ENCODE measurements at regions not wholly inside any gene's neighbourhood (a gene's known extent, or its start where the extent isn't known, plus 50 kb on each side); places are given as distances from the start of the nearest gene placed in this dataset.

DNA sequence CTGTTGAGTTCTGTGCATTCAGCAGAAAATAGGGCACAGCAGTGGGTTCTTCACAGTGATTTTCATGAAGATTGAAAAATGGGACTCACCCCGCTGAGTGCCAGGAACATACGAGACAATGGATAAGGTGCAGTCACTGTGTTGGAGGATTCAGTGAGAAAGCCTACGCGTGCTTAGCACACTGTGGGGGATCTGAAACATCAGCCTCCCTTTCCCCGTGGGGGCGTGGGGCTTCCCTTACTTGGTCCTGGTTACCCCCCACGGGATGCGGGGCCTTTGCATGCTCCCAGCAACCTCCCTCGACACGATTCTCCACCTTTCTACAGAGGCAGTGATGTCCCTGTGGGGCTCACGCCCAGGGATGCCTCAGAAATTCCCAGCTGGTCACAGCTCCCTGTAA is 252.2 kb upstream of the C1orf174 start:
- no peak for DNase-seq (ENCODE audit: low spot score)
- Histone ChIP-seq H3K27me3 (ENCODE audit: control insufficient read depth in 4 of 4, insufficient read depth in 4 of 4, low read length in 3 of 4) (peaks cover 0 to 3% (median 0%) of the 10 kb centered on the region in 4 donors), H3K4me1 (ENCODE audit: control insufficient read depth in 4 of 4, insufficient read depth in 4 of 4, low read length in 3 of 4) (no peaks in the 10 kb centered on the region), H3K27ac (ENCODE audit: low read depth in 1 of 2, low read length in 2 of 2) (no peak overlapping the region), H3K4me3 (ENCODE audit: low read depth in 1 of 3, low read length in 3 of 3) (no peak overlapping the region), H3K36me3 (ENCODE audit: control insufficient read depth in 4 of 4, insufficient read depth in 3 of 4, low read depth in 1 of 4, low read length in 3 of 4) (no peaks in the 10 kb centered on the region), H3K9me3 (ENCODE audit: control insufficient read depth in 4 of 4, low read length in 3 of 4) (no peaks in the 10 kb centered on the region), H3K9ac (ENCODE audit: low read depth in 1 of 2, low read length in 2 of 2) (no peak overlapping the region)
- TF ChIP-seq, protein P1, sequence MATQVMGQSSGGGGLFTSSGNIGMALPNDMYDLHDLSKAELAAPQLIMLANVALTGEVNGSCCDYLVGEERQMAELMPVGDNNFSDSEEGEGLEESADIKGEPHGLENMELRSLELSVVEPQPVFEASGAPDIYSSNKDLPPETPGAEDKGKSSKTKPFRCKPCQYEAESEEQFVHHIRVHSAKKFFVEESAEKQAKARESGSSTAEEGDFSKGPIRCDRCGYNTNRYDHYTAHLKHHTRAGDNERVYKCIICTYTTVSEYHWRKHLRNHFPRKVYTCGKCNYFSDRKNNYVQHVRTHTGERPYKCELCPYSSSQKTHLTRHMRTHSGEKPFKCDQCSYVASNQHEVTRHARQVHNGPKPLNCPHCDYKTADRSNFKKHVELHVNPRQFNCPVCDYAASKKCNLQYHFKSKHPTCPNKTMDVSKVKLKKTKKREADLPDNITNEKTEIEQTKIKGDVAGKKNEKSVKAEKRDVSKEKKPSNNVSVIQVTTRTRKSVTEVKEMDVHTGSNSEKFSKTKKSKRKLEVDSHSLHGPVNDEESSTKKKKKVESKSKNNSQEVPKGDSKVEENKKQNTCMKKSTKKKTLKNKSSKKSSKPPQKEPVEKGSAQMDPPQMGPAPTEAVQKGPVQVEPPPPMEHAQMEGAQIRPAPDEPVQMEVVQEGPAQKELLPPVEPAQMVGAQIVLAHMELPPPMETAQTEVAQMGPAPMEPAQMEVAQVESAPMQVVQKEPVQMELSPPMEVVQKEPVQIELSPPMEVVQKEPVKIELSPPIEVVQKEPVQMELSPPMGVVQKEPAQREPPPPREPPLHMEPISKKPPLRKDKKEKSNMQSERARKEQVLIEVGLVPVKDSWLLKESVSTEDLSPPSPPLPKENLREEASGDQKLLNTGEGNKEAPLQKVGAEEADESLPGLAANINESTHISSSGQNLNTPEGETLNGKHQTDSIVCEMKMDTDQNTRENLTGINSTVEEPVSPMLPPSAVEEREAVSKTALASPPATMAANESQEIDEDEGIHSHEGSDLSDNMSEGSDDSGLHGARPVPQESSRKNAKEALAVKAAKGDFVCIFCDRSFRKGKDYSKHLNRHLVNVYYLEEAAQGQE (IDR thresholded peaks at IDR 0.05), result no peak
- WGBS, result 78% methylated on average over 11 of the region's 11 CpGs

- 89% methylated on average over 5 of the region's 5 CpGs for WGBS
- Histone ChIP-seq H3K4me1 (ENCODE audit: control insufficient read depth in 4 of 4, insufficient read depth in 4 of 4, low read length in 3 of 4) (no peaks in the 10 kb centered on the region), H3K27ac (ENCODE audit: low read depth in 1 of 2, low read length in 2 of 2) (no peak overlapping the region), H3K36me3 (ENCODE audit: control insufficient read depth in 4 of 4, insufficient read depth in 3 of 4, low read depth in 1 of 4, low read length in 3 of 4) (no peaks in the 10 kb centered on the region), H3K4me3 (ENCODE audit: low read depth in 1 of 3, low read length in 3 of 3) (no peak overlapping the region), H3K27me3 (ENCODE audit: control insufficient read depth in 4 of 4, insufficient read depth in 4 of 4, low read length in 3 of 4) (peaks cover 0 to 3% (median 0%) of the 10 kb centered on the region in 4 donors), H3K9ac (ENCODE audit: low read depth in 1 of 2, low read length in 2 of 2) (no peak overlapping the region), H3K9me3 (ENCODE audit: control insufficient read depth in 4 of 4, low read length in 3 of 4) (no peaks in the 10 kb centered on the region)
- DNase-seq (ENCODE audit: low spot score), result no peak
- TF ChIP-seq NR2F2 (IDR thresholded peaks at IDR 0.05) (no peak), RAD21 (IDR thresholded peaks at IDR 0.05) (no peak), FOXA2 (IDR thresholded peaks at IDR 0.05) (no peak), JUND (IDR thresholded peaks at IDR 0.05) (no peak), SP1 (IDR thresholded peaks at IDR 0.05) (no peak), FOXA1 (IDR thresholded peaks at IDR 0.05) (no peak), HNF4A (conservative IDR thresholded peaks at IDR 0.05) (no peak)
- TF ChIP-seq, protein P2, sequence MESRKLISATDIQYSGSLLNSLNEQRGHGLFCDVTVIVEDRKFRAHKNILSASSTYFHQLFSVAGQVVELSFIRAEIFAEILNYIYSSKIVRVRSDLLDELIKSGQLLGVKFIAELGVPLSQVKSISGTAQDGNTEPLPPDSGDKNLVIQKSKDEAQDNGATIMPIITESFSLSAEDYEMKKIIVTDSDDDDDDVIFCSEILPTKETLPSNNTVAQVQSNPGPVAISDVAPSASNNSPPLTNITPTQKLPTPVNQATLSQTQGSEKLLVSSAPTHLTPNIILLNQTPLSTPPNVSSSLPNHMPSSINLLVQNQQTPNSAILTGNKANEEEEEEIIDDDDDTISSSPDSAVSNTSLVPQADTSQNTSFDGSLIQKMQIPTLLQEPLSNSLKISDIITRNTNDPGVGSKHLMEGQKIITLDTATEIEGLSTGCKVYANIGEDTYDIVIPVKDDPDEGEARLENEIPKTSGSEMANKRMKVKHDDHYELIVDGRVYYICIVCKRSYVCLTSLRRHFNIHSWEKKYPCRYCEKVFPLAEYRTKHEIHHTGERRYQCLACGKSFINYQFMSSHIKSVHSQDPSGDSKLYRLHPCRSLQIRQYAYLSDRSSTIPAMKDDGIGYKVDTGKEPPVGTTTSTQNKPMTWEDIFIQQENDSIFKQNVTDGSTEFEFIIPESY (IDR thresholded peaks at IDR 0.05), result no peak
- TF ChIP-seq, protein P3, sequence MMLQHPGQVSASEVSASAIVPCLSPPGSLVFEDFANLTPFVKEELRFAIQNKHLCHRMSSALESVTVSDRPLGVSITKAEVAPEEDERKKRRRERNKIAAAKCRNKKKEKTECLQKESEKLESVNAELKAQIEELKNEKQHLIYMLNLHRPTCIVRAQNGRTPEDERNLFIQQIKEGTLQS (IDR thresholded peaks at IDR 0.05), result no peak
- TF ChIP-seq, protein P4, sequence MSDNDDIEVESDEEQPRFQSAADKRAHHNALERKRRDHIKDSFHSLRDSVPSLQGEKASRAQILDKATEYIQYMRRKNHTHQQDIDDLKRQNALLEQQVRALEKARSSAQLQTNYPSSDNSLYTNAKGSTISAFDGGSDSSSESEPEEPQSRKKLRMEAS (IDR thresholded peaks at IDR 0.05), result no peak
- TF ChIP-seq, protein P5, sequence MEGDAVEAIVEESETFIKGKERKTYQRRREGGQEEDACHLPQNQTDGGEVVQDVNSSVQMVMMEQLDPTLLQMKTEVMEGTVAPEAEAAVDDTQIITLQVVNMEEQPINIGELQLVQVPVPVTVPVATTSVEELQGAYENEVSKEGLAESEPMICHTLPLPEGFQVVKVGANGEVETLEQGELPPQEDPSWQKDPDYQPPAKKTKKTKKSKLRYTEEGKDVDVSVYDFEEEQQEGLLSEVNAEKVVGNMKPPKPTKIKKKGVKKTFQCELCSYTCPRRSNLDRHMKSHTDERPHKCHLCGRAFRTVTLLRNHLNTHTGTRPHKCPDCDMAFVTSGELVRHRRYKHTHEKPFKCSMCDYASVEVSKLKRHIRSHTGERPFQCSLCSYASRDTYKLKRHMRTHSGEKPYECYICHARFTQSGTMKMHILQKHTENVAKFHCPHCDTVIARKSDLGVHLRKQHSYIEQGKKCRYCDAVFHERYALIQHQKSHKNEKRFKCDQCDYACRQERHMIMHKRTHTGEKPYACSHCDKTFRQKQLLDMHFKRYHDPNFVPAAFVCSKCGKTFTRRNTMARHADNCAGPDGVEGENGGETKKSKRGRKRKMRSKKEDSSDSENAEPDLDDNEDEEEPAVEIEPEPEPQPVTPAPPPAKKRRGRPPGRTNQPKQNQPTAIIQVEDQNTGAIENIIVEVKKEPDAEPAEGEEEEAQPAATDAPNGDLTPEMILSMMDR (IDR thresholded peaks at IDR 0.05; ENCODE audit: low read depth, low read length, missing input control), result no peak
- TF ChIP-seq, protein P1 (IDR thresholded peaks at IDR 0.05), result no peak
Observed at GRCh38 chr1:4153571-4153970, 253.5 kb upstream of the C1orf174 start.
